Retinal pigment epithelial cell (primary cell): ENCODE measurements at regions not wholly inside any gene's neighbourhood (a gene's known extent, or its start where the extent isn't known, plus 50 kb on each side); places are given as distances from the start of the nearest gene placed in this dataset.

Experiments used
- DNase-seq: peaks from one replicate; pipeline ENCODE4 v3.0.0-alpha.2; 2010; ENCODE audit warnings: low read depth
- H3K4me3 ChIP-seq: 2 replicates; pipeline ENCODE4 v1.5.1; 2011; ENCODE audit warnings: mild to moderate bottlenecking, low read length, control low read depth, moderate library complexity
- TF ChIP-seq, protein P1 (sequence below): conservative IDR thresholded peaks from 2 replicates; pipeline ENCODE4 v1.5.1; 2011; ENCODE audit warnings: low read depth, low read length, control low read depth, inconsistent platforms

GRCh38 chr5:73388306-73388684 lies 60.3 kb downstream of the FOXD1 start:
- no peak overlapping the region for H3K4me3 ChIP-seq
- TF ChIP-seq, protein P1, sequence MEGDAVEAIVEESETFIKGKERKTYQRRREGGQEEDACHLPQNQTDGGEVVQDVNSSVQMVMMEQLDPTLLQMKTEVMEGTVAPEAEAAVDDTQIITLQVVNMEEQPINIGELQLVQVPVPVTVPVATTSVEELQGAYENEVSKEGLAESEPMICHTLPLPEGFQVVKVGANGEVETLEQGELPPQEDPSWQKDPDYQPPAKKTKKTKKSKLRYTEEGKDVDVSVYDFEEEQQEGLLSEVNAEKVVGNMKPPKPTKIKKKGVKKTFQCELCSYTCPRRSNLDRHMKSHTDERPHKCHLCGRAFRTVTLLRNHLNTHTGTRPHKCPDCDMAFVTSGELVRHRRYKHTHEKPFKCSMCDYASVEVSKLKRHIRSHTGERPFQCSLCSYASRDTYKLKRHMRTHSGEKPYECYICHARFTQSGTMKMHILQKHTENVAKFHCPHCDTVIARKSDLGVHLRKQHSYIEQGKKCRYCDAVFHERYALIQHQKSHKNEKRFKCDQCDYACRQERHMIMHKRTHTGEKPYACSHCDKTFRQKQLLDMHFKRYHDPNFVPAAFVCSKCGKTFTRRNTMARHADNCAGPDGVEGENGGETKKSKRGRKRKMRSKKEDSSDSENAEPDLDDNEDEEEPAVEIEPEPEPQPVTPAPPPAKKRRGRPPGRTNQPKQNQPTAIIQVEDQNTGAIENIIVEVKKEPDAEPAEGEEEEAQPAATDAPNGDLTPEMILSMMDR = no peak
- no peak for DNase-seq

DNA sequence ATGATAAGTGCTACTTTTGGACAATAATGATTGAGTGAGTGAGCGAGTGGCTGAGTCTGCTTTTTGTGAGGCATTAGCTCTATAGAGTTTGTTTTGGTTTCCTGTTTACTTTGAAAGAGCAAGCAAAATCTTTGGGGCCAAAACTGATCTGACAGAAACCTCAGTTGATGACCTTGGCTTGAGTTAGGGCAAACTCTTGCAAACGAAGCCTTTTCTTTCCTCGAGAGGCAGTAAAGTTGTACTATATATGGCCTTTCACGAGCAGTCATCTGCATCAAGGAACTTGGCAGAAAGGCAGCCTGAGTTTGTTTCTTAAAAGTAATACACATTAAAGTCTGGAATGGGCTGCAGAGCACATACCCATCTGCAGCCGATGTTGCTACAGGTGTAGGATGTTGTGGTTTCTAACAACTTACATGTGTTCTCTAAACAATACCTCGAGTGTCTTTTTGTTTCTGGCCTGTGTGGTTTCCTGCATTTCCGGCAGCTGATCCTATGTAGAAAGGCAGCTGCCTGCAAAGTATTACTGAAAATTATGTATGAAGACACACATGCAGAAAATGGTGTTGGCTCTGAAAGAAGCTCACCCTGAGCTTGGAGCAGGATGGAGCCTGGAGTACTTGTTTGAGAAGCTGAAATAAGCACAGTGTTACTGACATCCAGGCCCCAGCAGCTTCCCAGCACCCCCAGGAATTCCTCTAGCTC lies 60.8 kb downstream of the FOXD1 start:
- DNase-seq = no peak
- no peak overlapping the region for H3K4me3 ChIP-seq
- TF ChIP-seq, protein P1 = no peak

DNA sequence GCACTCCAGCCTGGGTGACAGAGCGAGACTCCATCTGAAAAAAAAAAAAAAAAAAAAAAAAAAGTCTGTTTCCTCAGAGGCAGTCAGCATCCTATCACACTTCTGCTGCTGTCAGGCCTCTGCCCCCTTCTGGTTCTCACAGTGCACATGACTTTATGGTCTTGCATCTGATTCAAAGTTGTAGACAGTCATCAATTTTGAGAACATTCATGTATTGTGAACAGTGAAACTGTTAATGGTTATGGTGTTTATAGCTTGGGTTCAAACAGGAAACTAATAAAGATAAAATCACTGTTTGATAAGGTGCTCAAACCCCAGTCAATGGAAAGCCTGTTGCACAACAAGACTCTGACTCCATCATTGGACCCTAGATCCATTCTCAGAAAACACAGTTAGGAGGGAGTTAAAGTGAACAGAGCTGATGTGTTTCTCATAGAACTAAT lies 61.4 kb downstream of the FOXD1 start:
- H3K4me3 ChIP-seq = no peak overlapping the region
- DNase-seq = no peak
- TF ChIP-seq, protein P1 = no peak

DNA sequence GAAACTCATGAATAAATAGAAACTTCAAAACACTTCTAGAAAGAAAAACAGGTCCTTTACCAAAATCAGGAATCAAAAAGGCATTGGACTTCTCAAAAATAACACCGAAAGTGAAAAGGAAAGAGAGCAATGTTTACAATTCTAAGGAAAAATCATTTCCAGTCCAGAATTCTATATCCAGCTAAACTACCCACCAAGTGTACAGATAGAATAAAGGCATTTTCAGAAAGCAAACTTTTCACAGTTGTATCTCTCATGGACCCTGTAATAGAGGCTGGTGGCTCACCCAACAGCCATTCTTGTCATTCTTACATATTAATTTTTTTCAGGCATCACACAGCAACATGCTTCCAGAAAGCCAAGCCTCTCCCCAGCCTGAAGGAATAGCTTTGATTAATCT lies 63.7 kb downstream of the FOXD1 start:
- DNase-seq = no peak
- no peak overlapping the region for H3K4me3 ChIP-seq
- TF ChIP-seq, protein P1 = no peak

DNA sequence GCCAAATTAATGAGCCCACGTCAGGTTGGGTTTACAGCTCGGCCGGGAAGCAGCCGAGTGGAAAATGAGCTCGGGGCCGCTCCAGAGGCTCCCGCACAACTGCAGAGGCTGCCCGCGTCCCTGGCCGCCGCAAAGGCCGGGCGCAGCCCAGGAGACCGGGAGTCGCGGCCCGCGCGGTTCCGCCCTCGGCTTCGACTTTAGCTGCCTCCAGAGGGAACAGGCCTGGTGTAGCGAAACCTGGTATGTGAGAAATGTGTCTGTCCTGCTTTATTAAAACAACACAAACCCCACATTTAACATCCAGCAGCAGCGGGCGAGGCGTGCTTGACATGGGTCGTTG lies 66.2 kb downstream of the FOXD1 start:
- no peak for DNase-seq
- no peak overlapping the region for H3K4me3 ChIP-seq
- TF ChIP-seq, protein P1 = no peak

- no peak for DNase-seq
- TF ChIP-seq, protein P1 = no peak
- H3K4me3 ChIP-seq = no peak overlapping the region
Observed at GRCh38 chr5:73381590-73382400, 66.8 kb downstream of the FOXD1 start.
